Lung (tissue), 11 donors: ENCODE measurements at regions not wholly inside any gene's neighbourhood (a gene's known extent, or its start where the extent isn't known, plus 50 kb on each side); places are given as distances from the start of the nearest gene placed in this dataset.

ENCODE experiments used
- ATAC-seq: fragments of 200-7000 bp; cut with Tn5 transposase; one replicate; pipeline ENCODE4 v1.9.1; 2020; ENCODE audit warnings: moderate number of reproducible peaks; ENCODE audit not compliant: insufficient read depth, low FRiP score
- DNase-seq, 3 donors: peaks; one replicate each; pipeline ENCODE4 v3.0.0-alpha.2; 2013 to 2017
- H3K27ac ChIP-seq, 2 donors: one replicate each; pipeline ENCODE4 v1.5.1; 2013; ENCODE audit warnings: mild to moderate bottlenecking in 2 of 2, moderate library complexity in 2 of 2, control low read depth in 1 of 2, inconsistent platforms in 1 of 2, low read depth in 1 of 2, low read length in 1 of 2
- H3K27me3 ChIP-seq, 3 donors: one replicate each; pipeline ENCODE4 v1.5.1; 2013; ENCODE audit warnings: low read length in 2 of 3; ENCODE audit not compliant: control insufficient read depth in 3 of 3, insufficient read depth in 3 of 3
- H3K36me3 ChIP-seq, 4 donors: one replicate each; pipeline ENCODE4 v1.5.1; 2013; ENCODE audit warnings: low read length in 4 of 4, mild to moderate bottlenecking in 1 of 4, moderate library complexity in 1 of 4; ENCODE audit not compliant: control insufficient read depth in 4 of 4, insufficient read depth in 4 of 4
- H3K4me1 ChIP-seq, 5 donors: one replicate each; pipeline ENCODE4 v1.5.1; 2013; ENCODE audit warnings: low read length in 5 of 5, mild to moderate bottlenecking in 2 of 5, moderate library complexity in 1 of 5; ENCODE audit not compliant: control insufficient read depth in 5 of 5, insufficient read depth in 5 of 5
- H3K4me3 ChIP-seq: one replicate; pipeline ENCODE4 v1.5.1; 2013; ENCODE audit warnings: mild to moderate bottlenecking, control low read depth, moderate library complexity
- H3K9ac ChIP-seq, 2 donors: one replicate each; pipeline ENCODE4 v1.5.1; 2013; ENCODE audit warnings: low read length in 2 of 2, control low read depth in 1 of 2; ENCODE audit not compliant: insufficient read depth in 1 of 2
- H3K9me3 ChIP-seq, 4 donors: one replicate each; pipeline ENCODE4 v1.5.1; 2013; ENCODE audit warnings: low read length in 3 of 4, mild to moderate bottlenecking in 1 of 4, moderate library complexity in 1 of 4; ENCODE audit not compliant: control insufficient read depth in 4 of 4, insufficient read depth in 3 of 4
- CTCF ChIP-seq: IDR thresholded peaks from 2 replicates; pipeline ENCODE4 v1.5.1; 2012; ENCODE audit warnings: mild to moderate bottlenecking; ENCODE audit errors: control extremely low read depth, extremely low read depth
- WGBS, 2 donors: extraction: QIAGEN DNeasy Blood & Tissue Kit; methylation state at CpG; one replicate each; pipeline ENCODE4 v1.1.7; 2013; 5-methylcytosine and 5-hydroxymethylcytosine counted together
- donor health status: control.
- donor health status: control.
- donor health status: Bipolar disorder and iron deficiency.
- donor health status: healthy.
- donor health status: DM: yes; HTN: yes; CAD: no.

DNA sequence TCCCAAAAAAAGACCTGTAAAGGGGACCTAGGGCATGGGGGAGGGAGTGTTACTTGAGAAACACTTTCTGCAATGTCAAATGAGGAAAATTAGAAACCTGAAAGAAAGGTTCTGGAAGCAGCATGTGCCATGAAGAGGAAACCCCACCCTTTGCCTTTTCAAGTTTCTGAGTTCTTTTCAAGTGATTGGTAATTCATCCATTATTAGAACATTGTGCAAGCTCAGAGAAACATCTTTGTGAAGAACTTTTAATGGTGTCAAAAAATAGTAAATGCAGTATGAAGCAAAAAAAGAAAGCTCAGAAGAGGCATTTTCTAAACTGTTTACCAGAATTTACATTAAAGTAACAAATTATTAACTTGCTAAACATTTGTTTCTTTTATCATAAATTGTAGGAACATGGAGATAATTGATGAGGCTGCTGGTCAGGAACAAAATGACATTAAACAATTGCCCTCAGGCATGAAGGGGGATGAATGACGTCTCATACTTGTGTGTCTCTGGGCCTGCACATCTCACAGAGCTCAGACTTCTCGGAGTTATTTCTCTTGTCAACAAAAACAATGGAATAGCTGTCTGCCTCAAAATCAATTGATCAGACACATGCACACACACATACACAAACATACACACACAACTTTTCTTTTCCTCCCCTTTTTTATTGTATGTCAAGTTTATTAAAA lies 1946.0 kb upstream of the CDH6 start:
- peaks cover 0 to 4% (median 0%) of the 10 kb centered on the region in 4 donors for H3K9me3 ChIP-seq
- H3K4me3 ChIP-seq, result no peak overlapping the region
- WGBS, 2 donors, result 56 to 67% methylated on average over 2 of the region's 2 CpGs
- no peak for DNase-seq
- H3K36me3 ChIP-seq, result no peaks in the 10 kb centered on the region
- no peaks in the 10 kb centered on the region for H3K4me1 ChIP-seq
- no peak overlapping the region for H3K27ac ChIP-seq
- ATAC-seq, result no peak
- TF ChIP-seq CTCF, result no peak
- H3K9ac ChIP-seq, result no peak overlapping the region
- no peaks in the 10 kb centered on the region for H3K27me3 ChIP-seq

- H3K9me3 ChIP-seq, result peaks cover 0 to 3% (median 0%) of the 10 kb centered on the region in 4 donors
- no peak overlapping the region for H3K9ac ChIP-seq
- no peak for TF ChIP-seq CTCF
- no peaks in the 10 kb centered on the region for H3K4me1 ChIP-seq
- H3K36me3 ChIP-seq, result no peaks in the 10 kb centered on the region
- no peak overlapping the region for H3K27ac ChIP-seq
- no peak for ATAC-seq
- H3K27me3 ChIP-seq, result no peaks in the 10 kb centered on the region
- WGBS, 2 donors, result 88 to 95% methylated on average over 1 of the region's 1 CpG
- no peak overlapping the region for H3K4me3 ChIP-seq
- DNase-seq, result no peak
Observed at GRCh38 chr5:29240379-29240778, 1953.1 kb upstream of the CDH6 start.

DNA sequence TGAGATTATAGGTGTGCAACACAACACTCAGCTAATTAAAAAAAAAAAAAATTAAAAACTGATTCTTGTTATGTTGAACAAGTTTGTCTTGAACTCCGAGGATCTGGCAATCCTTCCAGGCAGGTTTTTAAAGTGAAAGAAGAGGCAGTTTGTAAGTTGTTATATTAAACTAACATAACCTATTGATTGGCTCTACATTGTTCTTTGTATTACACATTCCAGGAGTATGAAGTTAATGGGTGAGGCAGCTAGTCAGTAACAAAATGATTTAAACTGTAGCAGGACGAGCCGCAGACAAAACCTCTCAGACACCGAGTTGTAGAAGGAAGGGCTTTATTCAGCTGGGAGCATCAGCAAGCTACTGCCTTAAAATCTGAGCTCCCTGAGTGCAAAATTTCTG lies 1953.9 kb upstream of the CDH6 start:
- H3K27me3 ChIP-seq, result no peaks in the 10 kb centered on the region
- H3K4me3 ChIP-seq, result no peak overlapping the region
- H3K9ac ChIP-seq, result no peak overlapping the region
- no peaks in the 10 kb centered on the region for H3K9me3 ChIP-seq
- no peak overlapping the region for H3K27ac ChIP-seq
- TF ChIP-seq CTCF, result no peak
- DNase-seq (no peak), ATAC-seq (no peak)
- no peaks in the 10 kb centered on the region for H3K36me3 ChIP-seq
- 82 to 90% methylated on average over 4 of the region's 4 CpGs for WGBS, 2 donors
- no peaks in the 10 kb centered on the region for H3K4me1 ChIP-seq

DNA sequence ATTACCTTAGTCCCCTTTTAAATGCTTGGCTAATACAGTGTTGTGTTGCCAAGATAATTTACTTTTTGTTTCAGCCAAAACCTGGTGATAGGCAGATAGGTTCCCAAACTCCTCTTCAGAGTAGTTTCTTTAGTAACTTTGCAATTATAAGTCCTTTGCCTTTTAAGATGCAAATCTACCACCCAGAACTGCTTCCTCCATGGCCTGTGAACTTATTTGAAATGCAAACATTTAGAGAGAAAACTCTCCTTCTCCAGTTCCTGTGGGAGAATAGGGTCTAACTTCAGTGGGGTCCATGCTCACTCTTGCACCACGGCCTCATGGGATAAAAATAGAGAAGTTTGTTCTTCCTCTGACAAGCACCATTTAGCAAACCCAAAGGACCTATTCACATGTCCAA lies 1955.4 kb upstream of the CDH6 start:
- 47 to 55% methylated on average over 1 of the region's 1 CpG for WGBS, 2 donors
- Histone ChIP-seq H3K9me3 (no peaks in the 10 kb centered on the region), H3K27ac (no peak overlapping the region), H3K36me3 (no peaks in the 10 kb centered on the region), H3K4me3 (no peak overlapping the region), H3K4me1 (no peaks in the 10 kb centered on the region), H3K27me3 (no peaks in the 10 kb centered on the region), H3K9ac (no peak overlapping the region)
- no peak for ATAC-seq
- DNase-seq, result no peak
- no peak for TF ChIP-seq CTCF
